ENCODE measurements at regions not wholly inside any gene's neighbourhood (a gene's known extent, or its start where the extent isn't known, plus 50 kb on each side); places are given as distances from the start of the nearest gene placed in this dataset.
A peak's percentile ranks its signal among the peaks of the same experiment; 100 is the strongest.
"Not testable (repeated sequence)": the region's sequence is repeated elsewhere in the genome, so short reads cannot be mapped to it uniquely, and the experiment has no call there.

- no peak for DNase-seq (ENCODE audit: low spot score)
These were observed 1615.3 kb downstream of the PCDH18 start for GRCh38 chr4:135917011-135917410.

- no peak for DNase-seq (ENCODE audit: low spot score)
These were observed 1631.3 kb downstream of the PCDH18 start for GRCh38 chr4:135900956-135901355.

GRCh38 chr4:135864304-135864703 lies 1662.7 kb upstream of the PABPC4L start:
- not testable (repeated sequence) for DNase-seq (ENCODE audit: low spot score)

GRCh38 chr4:135840781-135841180 lies 1639.2 kb upstream of the PABPC4L start:
- DNase-seq (ENCODE audit: low spot score) = no peak

GRCh38 chr4:135839712-135840111 lies 1638.1 kb upstream of the PABPC4L start:
- no peak for DNase-seq (ENCODE audit: low spot score)

- DNase-seq (ENCODE audit: low spot score) = no peak
These were observed 1637.3 kb upstream of the PABPC4L start for GRCh38 chr4:135838889-135839288.

- DNase-seq (ENCODE audit: low spot score) = no peak
These were observed 1632.9 kb upstream of the PABPC4L start for GRCh38 chr4:135834471-135834870.

- no peak for DNase-seq (ENCODE audit: low spot score)
These were observed 1631.9 kb upstream of the PABPC4L start for GRCh38 chr4:135833529-135833928.

GRCh38 chr4:135824759-135825296 lies 1623.2 kb upstream of the PABPC4L start:
- DNase-seq (ENCODE audit: low spot score) = no peak

- DNase-seq (ENCODE audit: low spot score) = no peak
These were observed 1603.2 kb upstream of the PABPC4L start for GRCh38 chr4:135804785-135805184.

GRCh38 chr4:135777361-135777760 lies 1575.8 kb upstream of the PABPC4L start:
- DNase-seq (ENCODE audit: low spot score) = no peak

GRCh38 chr4:135775909-135776308 lies 1574.3 kb upstream of the PABPC4L start:
- no peak for DNase-seq (ENCODE audit: low spot score)

- no peak for DNase-seq (ENCODE audit: low spot score)
These were observed 1568.9 kb upstream of the PABPC4L start for GRCh38 chr4:135770505-135770904.

GRCh38 chr4:135744928-135745327 lies 1543.3 kb upstream of the PABPC4L start:
- no peak for DNase-seq (ENCODE audit: low spot score)

GRCh38 chr4:135741583-135741982 lies 1540.0 kb upstream of the PABPC4L start:
- no peak for DNase-seq (ENCODE audit: low spot score)

- DNase-seq (ENCODE audit: low spot score) = no peak
These were observed 1537.8 kb upstream of the PABPC4L start for GRCh38 chr4:135739354-135739753.

- no peak for DNase-seq (ENCODE audit: low spot score)
These were observed 1533.9 kb upstream of the PABPC4L start for GRCh38 chr4:135735512-135735911.

GRCh38 chr4:135732448-135732847 lies 1530.9 kb upstream of the PABPC4L start:
- no peak for DNase-seq (ENCODE audit: low spot score)

GRCh38 chr4:135731682-135732081 lies 1530.1 kb upstream of the PABPC4L start:
- DNase-seq (ENCODE audit: low spot score) = no peak

- no peak for DNase-seq (ENCODE audit: low spot score)
These were observed 1522.8 kb upstream of the PABPC4L start for GRCh38 chr4:135724421-135724820.

- DNase-seq (ENCODE audit: low spot score) = peak; percentile 2
These were observed 1516.4 kb upstream of the PABPC4L start for GRCh38 chr4:135718019-135718418.

- DNase-seq (ENCODE audit: low spot score) = no peak
These were observed 1503.8 kb upstream of the PABPC4L start for GRCh38 chr4:135705343-135705742.

GRCh38 chr4:135694066-135694465 lies 1492.5 kb upstream of the PABPC4L start:
- no peak for DNase-seq (ENCODE audit: low spot score)

- DNase-seq (ENCODE audit: low spot score) = no peak
These were observed 1482.4 kb upstream of the PABPC4L start for GRCh38 chr4:135684001-135684400.

- DNase-seq (ENCODE audit: low spot score) = no peak
These were observed 1470.6 kb upstream of the PABPC4L start for GRCh38 chr4:135672202-135672601.

Data from hepatic stellate cell (primary cell).